GM23338 (cell line): ENCODE measurements at regions not wholly inside any gene's neighbourhood (a gene's known extent, or its start where the extent isn't known, plus 50 kb on each side); places are given as distances from the start of the nearest gene placed in this dataset.

ENCODE experiments used
- POLR2AphosphoS5 ChIP-seq: IDR thresholded peaks from 2 replicates; pipeline ENCODE4 v1.6.1; 2016; ENCODE audit warnings: antibody characterized with exemption, low read depth
- TF ChIP-seq, protein P1 (sequence below), 2 experiments: fragments of 200-600 bp in 1 of 2; sonication (generic) in 1 of 2; conservative IDR thresholded peaks; 2 replicates each; pipeline versions ENCODE4 v1.5.1 to v1.6.1; 2016 to 2017; ENCODE audit warnings: antibody characterized with exemption in 2 of 2, low read depth in 2 of 2, mild to moderate bottlenecking in 2 of 2, moderate library complexity in 1 of 2
- TF ChIP-seq, protein P2 (sequence below): IDR thresholded peaks from one replicate; pipeline ENCODE4 v1.6.1; 2018; ENCODE audit warnings: antibody characterized with exemption; ENCODE audit not compliant: unreplicated experiment

DNA sequence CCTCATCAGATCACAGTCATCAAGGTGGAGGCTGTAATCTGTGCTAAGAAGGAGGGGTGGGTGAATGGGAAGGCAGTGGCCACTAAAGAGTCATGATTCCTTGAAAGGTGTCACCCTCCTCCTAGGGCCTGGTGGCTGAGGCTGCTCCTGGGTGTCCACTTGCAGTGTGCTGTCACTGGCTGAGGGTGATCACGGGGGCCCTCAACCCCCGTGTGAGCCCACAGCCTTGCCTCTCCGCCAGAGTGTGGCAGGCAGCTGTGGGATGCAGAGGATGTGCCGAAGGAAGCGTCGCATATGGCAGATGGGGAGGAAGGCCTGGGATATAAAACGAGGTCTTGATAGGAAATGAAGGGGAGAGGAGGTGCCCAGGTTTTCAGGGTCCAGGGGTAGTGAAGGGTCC lies 476.5 kb downstream of the PTPRU start:
- TF ChIP-seq, protein P1, sequence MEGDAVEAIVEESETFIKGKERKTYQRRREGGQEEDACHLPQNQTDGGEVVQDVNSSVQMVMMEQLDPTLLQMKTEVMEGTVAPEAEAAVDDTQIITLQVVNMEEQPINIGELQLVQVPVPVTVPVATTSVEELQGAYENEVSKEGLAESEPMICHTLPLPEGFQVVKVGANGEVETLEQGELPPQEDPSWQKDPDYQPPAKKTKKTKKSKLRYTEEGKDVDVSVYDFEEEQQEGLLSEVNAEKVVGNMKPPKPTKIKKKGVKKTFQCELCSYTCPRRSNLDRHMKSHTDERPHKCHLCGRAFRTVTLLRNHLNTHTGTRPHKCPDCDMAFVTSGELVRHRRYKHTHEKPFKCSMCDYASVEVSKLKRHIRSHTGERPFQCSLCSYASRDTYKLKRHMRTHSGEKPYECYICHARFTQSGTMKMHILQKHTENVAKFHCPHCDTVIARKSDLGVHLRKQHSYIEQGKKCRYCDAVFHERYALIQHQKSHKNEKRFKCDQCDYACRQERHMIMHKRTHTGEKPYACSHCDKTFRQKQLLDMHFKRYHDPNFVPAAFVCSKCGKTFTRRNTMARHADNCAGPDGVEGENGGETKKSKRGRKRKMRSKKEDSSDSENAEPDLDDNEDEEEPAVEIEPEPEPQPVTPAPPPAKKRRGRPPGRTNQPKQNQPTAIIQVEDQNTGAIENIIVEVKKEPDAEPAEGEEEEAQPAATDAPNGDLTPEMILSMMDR (conservative IDR thresholded peaks at IDR 0.05; ENCODE audit: low read depth in 2 of 2) = no peak
- TF ChIP-seq POLR2AphosphoS5 = no peak
- TF ChIP-seq, protein P2, sequence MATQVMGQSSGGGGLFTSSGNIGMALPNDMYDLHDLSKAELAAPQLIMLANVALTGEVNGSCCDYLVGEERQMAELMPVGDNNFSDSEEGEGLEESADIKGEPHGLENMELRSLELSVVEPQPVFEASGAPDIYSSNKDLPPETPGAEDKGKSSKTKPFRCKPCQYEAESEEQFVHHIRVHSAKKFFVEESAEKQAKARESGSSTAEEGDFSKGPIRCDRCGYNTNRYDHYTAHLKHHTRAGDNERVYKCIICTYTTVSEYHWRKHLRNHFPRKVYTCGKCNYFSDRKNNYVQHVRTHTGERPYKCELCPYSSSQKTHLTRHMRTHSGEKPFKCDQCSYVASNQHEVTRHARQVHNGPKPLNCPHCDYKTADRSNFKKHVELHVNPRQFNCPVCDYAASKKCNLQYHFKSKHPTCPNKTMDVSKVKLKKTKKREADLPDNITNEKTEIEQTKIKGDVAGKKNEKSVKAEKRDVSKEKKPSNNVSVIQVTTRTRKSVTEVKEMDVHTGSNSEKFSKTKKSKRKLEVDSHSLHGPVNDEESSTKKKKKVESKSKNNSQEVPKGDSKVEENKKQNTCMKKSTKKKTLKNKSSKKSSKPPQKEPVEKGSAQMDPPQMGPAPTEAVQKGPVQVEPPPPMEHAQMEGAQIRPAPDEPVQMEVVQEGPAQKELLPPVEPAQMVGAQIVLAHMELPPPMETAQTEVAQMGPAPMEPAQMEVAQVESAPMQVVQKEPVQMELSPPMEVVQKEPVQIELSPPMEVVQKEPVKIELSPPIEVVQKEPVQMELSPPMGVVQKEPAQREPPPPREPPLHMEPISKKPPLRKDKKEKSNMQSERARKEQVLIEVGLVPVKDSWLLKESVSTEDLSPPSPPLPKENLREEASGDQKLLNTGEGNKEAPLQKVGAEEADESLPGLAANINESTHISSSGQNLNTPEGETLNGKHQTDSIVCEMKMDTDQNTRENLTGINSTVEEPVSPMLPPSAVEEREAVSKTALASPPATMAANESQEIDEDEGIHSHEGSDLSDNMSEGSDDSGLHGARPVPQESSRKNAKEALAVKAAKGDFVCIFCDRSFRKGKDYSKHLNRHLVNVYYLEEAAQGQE = no peak
